GM21529 (cell line): ENCODE measurements at regions not wholly inside any gene's neighbourhood (a gene's known extent, or its start where the extent isn't known, plus 50 kb on each side); places are given as distances from the start of the nearest gene placed in this dataset.
"Not testable (repeated sequence)": the region's sequence is repeated elsewhere in the genome, so short reads cannot be mapped to it uniquely, and the experiment has no call there.

ENCODE experiments used
- ATAC-seq: cut with Tn5 transposase; IDR thresholded peaks from one replicate; pipeline ENCODE4 v1.9.1; 2021; ENCODE audit not compliant: unreplicated experiment

- ATAC-seq: no peak
These were observed 438.0 kb upstream of the ZNF337 start for GRCh38 chr20:26134606-26135005.

GRCh38 chr20:26133794-26134193, 437.1 kb upstream of the ZNF337 start:
- ATAC-seq: not testable (repeated sequence)

- ATAC-seq: not testable (repeated sequence)
These were observed 424.3 kb upstream of the ZNF337 start for GRCh38 chr20:26120920-26121319.

- ATAC-seq: not testable (repeated sequence)
These were observed 397.8 kb upstream of the ZNF337 start for GRCh38 chr20:26094498-26094897.

GRCh38 chr20:26091921-26092320, 395.3 kb upstream of the ZNF337 start:
- not testable (repeated sequence) for ATAC-seq

GRCh38 chr20:26086195-26086594, 389.5 kb upstream of the ZNF337 start:
- not testable (repeated sequence) for ATAC-seq

- not testable (repeated sequence) for ATAC-seq
These were observed 377.3 kb upstream of the ZNF337 start for GRCh38 chr20:26073972-26074371.

- not testable (repeated sequence) for ATAC-seq
These were observed 362.7 kb upstream of the ZNF337 start for GRCh38 chr20:26059324-26059723.

GRCh38 chr20:26058446-26058845, 361.8 kb upstream of the ZNF337 start:
- not testable (repeated sequence) for ATAC-seq

GRCh38 chr20:26057135-26057752, 360.6 kb upstream of the ZNF337 start:
- not testable (repeated sequence) for ATAC-seq

GRCh38 chr20:26025792-26026191, 329.1 kb upstream of the ZNF337 start:
- not testable (repeated sequence) for ATAC-seq

- ATAC-seq: not testable (repeated sequence)
These were observed 314.3 kb upstream of the ZNF337 start for GRCh38 chr20:26010942-26011276.

GRCh38 chr20:26010224-26010941, 313.7 kb upstream of the ZNF337 start:
- ATAC-seq: not testable (repeated sequence)

- ATAC-seq: not testable (repeated sequence)
These were observed 313.0 kb upstream of the ZNF337 start for GRCh38 chr20:26009402-26010223.

- not testable (repeated sequence) for ATAC-seq
These were observed 311.4 kb upstream of the ZNF337 start for GRCh38 chr20:26008026-26008425.

- not testable (repeated sequence) for ATAC-seq
These were observed 309.5 kb upstream of the ZNF337 start for GRCh38 chr20:26006164-26006563.

- not testable (repeated sequence) for ATAC-seq
These were observed 307.3 kb upstream of the ZNF337 start for GRCh38 chr20:26003959-26004358.

- not testable (repeated sequence) for ATAC-seq
These were observed 300.9 kb upstream of the ZNF337 start for GRCh38 chr20:25997367-25998038.

- no peak for ATAC-seq
These were observed 295.5 kb upstream of the ZNF337 start for GRCh38 chr20:25992146-25992545.

GRCh38 chr20:25991756-25992130, 295.1 kb upstream of the ZNF337 start:
- ATAC-seq: no peak
